ENCODE measurements at regions not wholly inside any gene's neighbourhood (a gene's known extent, or its start where the extent isn't known, plus 50 kb on each side); places are given as distances from the start of the nearest gene placed in this dataset.

GRCh38 chr5:2332521-2332920 is 419.0 kb downstream of the IRX2 start:
- H3K9me3 ChIP-seq = no peaks in the 10 kb centered on the region
- H3K27ac ChIP-seq = no peak overlapping the region
- 81% methylated on average over 5 of the region's 6 CpGs for WGBS

GRCh38 chr5:2330325-2331130 is 420.9 kb downstream of the IRX2 start:
- no peak for DNase-seq (ENCODE audit: low spot score in 2 of 2)
- H3K36me3 ChIP-seq = no peaks in the 10 kb centered on the region
- no peak for TF ChIP-seq POLR2AphosphoS5 (IDR thresholded peaks at IDR 0.05)
- no peak for TF ChIP-seq EP300 (IDR thresholded peaks at IDR 0.05)
- no peak for TF ChIP-seq CTCF (IDR thresholded peaks at IDR 0.05)
- H3K4me1 ChIP-seq = no peaks in the 10 kb centered on the region
- H3K4me3 ChIP-seq = no peak overlapping the region
- no peaks in the 10 kb centered on the region for H3K9me3 ChIP-seq
- H3K27ac ChIP-seq = no peak overlapping the region
- WGBS = 76% methylated on average over 13 of the region's 13 CpGs
- no peaks in the 10 kb centered on the region for H3K27me3 ChIP-seq

More at GRCh38 chr5:2332521-2332920, 419.0 kb downstream of the IRX2 start:
- no peaks in the 10 kb centered on the region for H3K36me3 ChIP-seq
- DNase-seq (ENCODE audit: low spot score in 2 of 2) = no peak
- TF ChIP-seq CTCF (IDR thresholded peaks at IDR 0.05) = no peak
- TF ChIP-seq POLR2A (IDR thresholded peaks at IDR 0.05) = no peak
- no peak for TF ChIP-seq POLR2AphosphoS5 (IDR thresholded peaks at IDR 0.05)
- TF ChIP-seq EP300 (IDR thresholded peaks at IDR 0.05) = no peak
- H3K4me3 ChIP-seq = no peak overlapping the region
- no peaks in the 10 kb centered on the region for H3K4me1 ChIP-seq
- H3K27me3 ChIP-seq = no peaks in the 10 kb centered on the region

GRCh38 chr5:2329741-2330140 is 421.7 kb downstream of the IRX2 start:
- WGBS = 92% methylated on average over 9 of the region's 12 CpGs
- TF ChIP-seq POLR2A (IDR thresholded peaks at IDR 0.05) (no peak), EP300 (IDR thresholded peaks at IDR 0.05) (no peak), CTCF (IDR thresholded peaks at IDR 0.05) (no peak), POLR2AphosphoS5 (IDR thresholded peaks at IDR 0.05) (no peak)
- H3K27me3 ChIP-seq = no peaks in the 10 kb centered on the region

GRCh38 chr5:2326601-2327000 is 424.9 kb downstream of the IRX2 start:
- no peaks in the 10 kb centered on the region for H3K27me3 ChIP-seq
- H3K36me3 ChIP-seq = no peaks in the 10 kb centered on the region
- WGBS = 53% methylated on average over 1 of the region's 1 CpG
- H3K4me3 ChIP-seq = no peak overlapping the region
- H3K4me1 ChIP-seq = no peaks in the 10 kb centered on the region
- no peak overlapping the region for H3K27ac ChIP-seq
- no peaks in the 10 kb centered on the region for H3K9me3 ChIP-seq
- TF ChIP-seq POLR2AphosphoS5 (IDR thresholded peaks at IDR 0.05) = no peak
- no peak for TF ChIP-seq CTCF (IDR thresholded peaks at IDR 0.05)
- no peak for TF ChIP-seq POLR2A (IDR thresholded peaks at IDR 0.05)
- TF ChIP-seq EP300 (IDR thresholded peaks at IDR 0.05) = no peak
- DNase-seq (ENCODE audit: low spot score in 2 of 2) = no peak

More at GRCh38 chr5:2329741-2330140, 421.7 kb downstream of the IRX2 start:
- no peak for DNase-seq (ENCODE audit: low spot score in 2 of 2)
- Histone ChIP-seq H3K4me3 (no peak overlapping the region), H3K36me3 (no peaks in the 10 kb centered on the region), H3K4me1 (no peaks in the 10 kb centered on the region), H3K9me3 (no peaks in the 10 kb centered on the region), H3K27ac (no peak overlapping the region)

GRCh38 chr5:2324788-2325187 is 426.7 kb downstream of the IRX2 start:
- H3K9me3 ChIP-seq = no peaks in the 10 kb centered on the region
- TF ChIP-seq POLR2AphosphoS5 (IDR thresholded peaks at IDR 0.05) = no peak
- TF ChIP-seq POLR2A (IDR thresholded peaks at IDR 0.05) = no peak
- no peak for TF ChIP-seq EP300 (IDR thresholded peaks at IDR 0.05)
- no peak for TF ChIP-seq CTCF (IDR thresholded peaks at IDR 0.05)
- H3K4me1 ChIP-seq = no peaks in the 10 kb centered on the region
- peaks cover 8% of the 10 kb centered on the region for H3K27me3 ChIP-seq
- no peaks in the 10 kb centered on the region for H3K36me3 ChIP-seq
- no peak for DNase-seq (ENCODE audit: low spot score in 2 of 2)
- WGBS = 92% methylated on average over 11 of the region's 11 CpGs
- no peak overlapping the region for H3K4me3 ChIP-seq
- H3K27ac ChIP-seq = no peak overlapping the region

Measured in suprapubic skin (tissue), 4 donors.